GM21381 (cell line): ENCODE measurements at regions not wholly inside any gene's neighbourhood (a gene's known extent, or its start where the extent isn't known, plus 50 kb on each side); places are given as distances from the start of the nearest gene placed in this dataset.

Experiments used
- ATAC-seq: cut with Tn5 transposase; IDR thresholded peaks from one replicate; pipeline ENCODE4 v1.9.1; 2021; ENCODE audit warnings: mild to moderate bottlenecking, moderate library complexity; ENCODE audit not compliant: unreplicated experiment

GRCh38 chr6:144855375-144855774 is 570.2 kb downstream of the UTRN start:
- ATAC-seq: no peak

GRCh38 chr6:144855812-144856531 is 570.8 kb downstream of the UTRN start:
- no peak for ATAC-seq

GRCh38 chr6:144856622-144857021 is 571.5 kb downstream of the UTRN start:
- ATAC-seq: no peak

GRCh38 chr6:144857086-144857485 is 572.0 kb downstream of the UTRN start:
- ATAC-seq: no peak

- no peak for ATAC-seq
These were observed 577.6 kb downstream of the UTRN start for GRCh38 chr6:144862769-144863168.

- no peak for ATAC-seq
These were observed 582.6 kb downstream of the UTRN start for GRCh38 chr6:144867761-144868160.

GRCh38 chr6:144870782-144871181 is 585.6 kb downstream of the UTRN start:
- ATAC-seq: no peak

GRCh38 chr6:144873623-144874378 is 588.7 kb downstream of the UTRN start:
- no peak for ATAC-seq

GRCh38 chr6:144876689-144877088 is 591.6 kb downstream of the UTRN start:
- no peak for ATAC-seq

GRCh38 chr6:144877118-144877517 is 592.0 kb downstream of the UTRN start:
- no peak for ATAC-seq

- no peak for ATAC-seq
These were observed 593.4 kb downstream of the UTRN start for GRCh38 chr6:144878577-144878976.

- no peak for ATAC-seq
These were observed 594.3 kb downstream of the UTRN start for GRCh38 chr6:144879436-144879835.

- ATAC-seq: no peak
These were observed 597.3 kb downstream of the UTRN start for GRCh38 chr6:144882425-144882824.

GRCh38 chr6:144883915-144884314 is 598.8 kb downstream of the UTRN start:
- ATAC-seq: no peak

GRCh38 chr6:144885817-144886216 is 600.7 kb downstream of the UTRN start:
- no peak for ATAC-seq

- ATAC-seq: no peak
These were observed 601.5 kb downstream of the UTRN start for GRCh38 chr6:144886682-144887081.

GRCh38 chr6:144888621-144889020 is 603.5 kb downstream of the UTRN start:
- ATAC-seq: no peak

- no peak for ATAC-seq
These were observed 608.6 kb downstream of the UTRN start for GRCh38 chr6:144893680-144894151.

GRCh38 chr6:144894240-144894639 is 609.1 kb downstream of the UTRN start:
- no peak for ATAC-seq

- no peak for ATAC-seq
These were observed 610.5 kb downstream of the UTRN start for GRCh38 chr6:144895313-144896278.

GRCh38 chr6:144896289-144896688 is 611.2 kb downstream of the UTRN start:
- ATAC-seq: no peak
